HG02943 (cell line): ENCODE measurements at regions not wholly inside any gene's neighbourhood (a gene's known extent, or its start where the extent isn't known, plus 50 kb on each side); places are given as distances from the start of the nearest gene placed in this dataset.

Experiments used
- ATAC-seq: cut with Tn5 transposase; IDR thresholded peaks from one replicate; pipeline ENCODE4 v1.9.1; 2021; ENCODE audit warnings: mild to moderate bottlenecking, low read depth, moderate library complexity; ENCODE audit not compliant: unreplicated experiment

DNA sequence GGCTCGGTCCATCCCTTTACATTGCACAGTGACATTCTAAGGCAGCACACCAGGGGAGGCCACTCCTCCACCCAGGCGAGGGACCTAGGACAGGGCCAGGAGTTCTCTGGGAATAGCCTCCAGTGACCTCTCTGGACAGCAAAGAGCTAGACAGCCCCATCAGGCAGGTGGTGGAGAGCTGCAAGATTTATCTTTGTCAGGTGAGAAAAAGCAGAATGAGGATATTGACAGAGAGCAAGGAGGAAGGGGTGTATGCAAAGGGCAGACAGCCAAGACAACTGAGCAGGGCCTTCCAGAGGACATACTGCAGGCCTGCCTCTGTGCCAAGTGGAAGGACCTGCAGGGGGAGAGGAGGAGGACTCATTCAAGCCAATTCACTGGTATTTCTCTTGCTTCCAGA lies 112.4 kb upstream of the MAX start:
- no peak for ATAC-seq

DNA sequence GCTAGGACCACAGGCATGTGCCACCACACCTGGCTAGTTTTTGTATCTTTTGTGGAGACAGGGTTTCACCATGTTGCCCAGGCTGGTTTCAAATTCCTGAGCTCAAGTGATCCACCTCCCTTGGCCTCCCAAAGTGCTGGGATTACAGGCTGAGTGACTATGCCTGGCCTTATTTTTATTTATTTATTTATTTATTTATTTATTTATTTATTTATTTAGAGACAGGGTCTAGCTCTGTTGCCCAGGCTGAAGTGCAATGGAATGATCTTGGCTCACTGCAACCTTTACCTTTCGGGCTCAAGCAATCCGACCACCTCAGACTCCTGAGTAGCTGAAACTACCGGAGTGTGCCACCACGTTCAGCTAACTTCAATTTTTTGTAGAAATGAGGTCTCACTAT lies 117.0 kb upstream of the MAX start:
- ATAC-seq = no peak

DNA sequence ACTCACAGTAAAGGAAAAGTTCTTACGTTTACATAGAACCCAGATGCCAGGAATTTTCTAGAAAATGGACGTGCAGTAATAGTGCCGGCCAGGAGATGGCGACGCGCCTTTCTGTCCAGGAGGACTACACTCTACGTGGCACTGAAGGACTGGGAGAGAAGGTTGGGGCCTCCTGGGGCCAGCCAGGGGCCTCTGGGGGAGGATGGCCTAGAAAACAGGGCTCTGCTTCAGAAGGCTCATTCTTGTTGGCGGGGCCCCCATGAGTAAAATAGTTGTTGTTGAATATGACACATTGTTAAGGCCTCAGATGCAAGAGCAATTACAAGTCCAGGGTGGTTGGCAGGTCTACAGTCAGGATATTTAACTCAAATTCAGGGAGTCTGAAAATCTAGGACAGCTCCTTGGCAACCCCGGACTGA lies 120.1 kb upstream of the MAX start:
- no peak for ATAC-seq

DNA sequence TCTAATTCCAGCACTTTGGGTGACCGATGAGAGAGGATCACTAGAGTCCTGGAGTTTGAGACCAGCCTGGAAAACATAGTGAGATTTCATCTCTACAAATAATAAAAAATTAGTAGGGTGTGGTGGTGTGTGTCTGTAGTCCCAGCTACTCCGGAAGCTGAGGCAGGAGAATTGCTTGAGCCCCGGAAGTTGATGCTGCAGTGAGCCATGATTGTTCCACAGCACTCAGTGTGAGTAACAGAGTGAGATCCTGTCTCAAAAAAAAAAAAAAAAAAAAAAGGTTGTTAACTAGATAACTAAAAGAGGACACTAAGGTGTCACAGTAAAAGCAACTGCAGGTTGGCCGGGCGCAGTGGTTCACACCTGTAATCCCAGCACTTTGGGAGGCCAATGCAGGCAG lies 121.3 kb upstream of the MAX start:
- no peak for ATAC-seq

DNA sequence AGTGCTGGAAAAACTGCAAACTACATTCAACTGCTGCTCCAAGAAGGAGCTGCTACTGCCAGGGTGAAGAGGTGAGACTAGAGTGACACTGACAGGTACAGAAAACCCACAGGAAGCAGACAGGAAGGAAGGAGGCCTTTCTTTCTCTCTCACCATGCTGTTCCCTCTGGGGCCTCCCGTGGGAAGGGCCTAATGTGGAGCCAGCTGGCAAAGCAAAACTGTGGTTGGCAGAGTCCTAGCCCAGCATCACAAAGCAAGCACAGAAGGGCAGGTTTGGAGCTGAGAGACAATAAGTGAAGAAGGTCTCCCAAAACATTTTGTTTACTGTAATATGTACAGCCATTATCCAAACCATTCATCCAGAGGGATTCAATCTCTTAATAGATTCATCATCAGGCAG lies 122.5 kb upstream of the MAX start:
- ATAC-seq = no peak

DNA sequence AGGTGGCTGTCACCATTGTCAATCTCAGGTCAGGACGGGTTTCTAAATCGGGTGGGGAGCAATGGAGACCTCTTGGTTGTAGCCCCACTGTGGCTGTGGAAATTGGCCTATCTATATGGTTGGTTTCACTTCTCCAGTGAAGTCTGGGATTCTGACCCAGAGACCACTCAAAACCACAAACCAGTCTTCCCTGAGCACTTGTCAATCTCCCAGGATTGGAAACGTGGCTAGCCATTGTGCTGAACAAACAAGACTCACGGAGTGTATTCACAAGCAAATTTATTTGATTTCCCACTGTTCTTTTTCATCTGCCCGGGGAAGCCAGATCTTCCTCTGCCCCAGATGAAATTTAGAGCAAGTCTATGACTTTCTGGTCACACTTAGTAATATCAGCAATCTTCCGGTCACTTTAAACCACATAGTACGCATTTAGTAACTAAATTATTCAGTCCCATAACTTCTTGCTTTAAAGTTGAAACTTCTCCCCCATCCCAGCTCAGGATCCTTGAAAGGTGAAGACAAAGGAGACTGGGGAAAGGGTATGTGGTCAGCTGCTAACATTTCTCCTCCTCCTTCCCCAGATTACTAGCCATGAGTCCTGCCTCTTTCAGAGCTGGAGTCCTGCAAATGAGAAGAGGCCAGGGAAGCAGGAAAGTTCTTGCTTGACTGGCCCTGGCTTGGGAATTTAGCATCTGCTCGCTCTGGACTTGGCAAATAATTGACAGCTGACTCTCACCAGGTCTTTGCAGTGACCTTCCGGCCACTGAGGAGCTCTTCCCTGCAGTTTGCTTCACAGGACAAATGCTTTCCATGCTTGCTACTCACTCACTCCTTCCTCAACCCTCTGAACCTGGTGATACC lies 123.2 kb upstream of the MAX start:
- ATAC-seq = no peak

DNA sequence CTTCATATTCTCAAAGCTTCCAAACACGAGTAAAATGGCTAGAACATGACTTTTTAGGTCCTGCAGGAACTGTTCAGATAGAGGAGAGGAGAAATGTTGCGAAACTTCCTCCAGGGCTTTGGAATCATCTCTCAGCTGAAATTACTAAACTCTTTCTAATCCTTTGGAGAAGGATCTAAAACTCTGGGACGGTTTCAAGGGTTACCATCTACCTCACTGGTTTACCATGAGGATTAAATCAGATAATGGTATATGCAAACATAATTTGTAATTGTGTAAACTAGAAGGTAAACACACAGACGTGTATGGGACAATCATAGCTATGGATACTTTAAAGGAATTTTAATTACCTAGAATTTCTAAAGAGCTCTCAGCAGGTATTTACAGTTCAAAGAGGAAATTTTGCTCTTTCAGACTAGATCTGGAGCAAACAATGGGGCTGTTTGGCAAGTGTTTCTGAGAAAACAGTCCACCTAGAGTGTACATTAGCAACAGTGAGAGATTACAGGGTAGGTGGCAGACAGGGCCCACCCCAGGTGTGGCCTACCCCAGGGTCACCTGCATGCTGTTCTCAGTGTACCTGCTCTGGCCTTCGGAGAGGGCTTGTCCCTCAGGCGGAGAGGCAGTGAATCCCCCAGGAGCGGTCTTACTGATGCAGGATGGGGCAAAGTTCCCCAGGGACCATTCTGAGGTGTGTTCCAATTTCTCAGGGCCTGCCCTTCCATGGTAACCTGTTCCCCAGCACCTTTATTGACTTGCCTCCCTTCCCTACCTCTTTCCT lies 124.7 kb upstream of the MAX start:
- no peak for ATAC-seq

DNA sequence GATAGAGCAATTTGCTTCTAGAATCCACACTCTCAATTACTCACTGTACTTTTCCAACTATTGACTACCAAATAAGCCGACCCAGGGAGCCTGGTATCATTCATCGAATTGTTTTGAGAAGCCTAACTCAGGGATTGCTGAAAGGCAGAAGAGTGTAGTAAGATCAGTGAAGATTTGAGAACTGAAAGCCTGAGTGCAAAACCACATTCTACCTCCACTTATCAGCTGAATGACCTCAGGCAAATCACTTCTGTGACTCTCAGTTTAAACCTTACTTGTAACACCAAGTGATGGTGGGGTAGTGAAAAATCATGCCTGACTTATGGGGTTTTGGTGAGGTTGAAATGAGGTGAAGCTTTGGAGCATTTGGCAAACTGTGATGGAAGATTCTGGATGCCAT lies 126.1 kb upstream of the MAX start:
- ATAC-seq = peak; percentile 71

DNA sequence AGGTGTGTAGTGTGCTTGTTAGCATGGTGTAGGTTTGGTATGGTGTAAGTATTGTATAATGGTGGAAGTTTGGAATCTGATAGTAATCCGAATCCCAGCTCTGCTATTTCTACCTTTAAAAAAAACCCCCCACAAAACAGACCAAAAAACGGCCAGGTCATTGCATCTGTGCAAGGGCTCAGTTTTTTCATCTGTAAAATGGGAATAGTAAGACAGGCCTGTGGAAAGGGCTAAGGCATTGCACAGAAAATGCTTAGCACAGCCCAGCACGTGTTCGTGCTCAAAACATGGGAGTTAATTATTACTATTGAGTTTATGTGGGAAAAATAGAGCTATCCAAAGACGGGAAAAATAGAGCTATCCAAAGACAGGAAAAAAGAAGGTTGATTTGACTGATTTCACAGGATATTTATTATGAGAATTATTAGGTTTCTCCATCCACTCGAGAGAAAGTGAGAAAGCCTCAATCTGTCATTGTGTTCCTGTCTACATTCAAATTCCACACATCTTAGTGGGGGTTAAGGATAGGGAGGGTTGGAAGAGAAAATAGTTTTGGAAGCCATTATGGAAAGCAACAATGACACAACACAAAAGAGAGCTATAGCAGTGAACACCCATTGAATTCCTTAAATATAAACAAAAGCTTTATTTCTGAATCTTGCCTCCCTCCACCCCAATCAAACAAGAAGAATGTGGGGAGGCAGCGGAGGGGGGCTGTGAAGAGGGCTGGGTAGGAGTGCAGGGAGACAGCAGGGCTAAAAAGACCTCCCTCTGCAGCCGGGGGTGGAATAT lies 126.8 kb upstream of the MAX start:
- ATAC-seq = no peak

DNA sequence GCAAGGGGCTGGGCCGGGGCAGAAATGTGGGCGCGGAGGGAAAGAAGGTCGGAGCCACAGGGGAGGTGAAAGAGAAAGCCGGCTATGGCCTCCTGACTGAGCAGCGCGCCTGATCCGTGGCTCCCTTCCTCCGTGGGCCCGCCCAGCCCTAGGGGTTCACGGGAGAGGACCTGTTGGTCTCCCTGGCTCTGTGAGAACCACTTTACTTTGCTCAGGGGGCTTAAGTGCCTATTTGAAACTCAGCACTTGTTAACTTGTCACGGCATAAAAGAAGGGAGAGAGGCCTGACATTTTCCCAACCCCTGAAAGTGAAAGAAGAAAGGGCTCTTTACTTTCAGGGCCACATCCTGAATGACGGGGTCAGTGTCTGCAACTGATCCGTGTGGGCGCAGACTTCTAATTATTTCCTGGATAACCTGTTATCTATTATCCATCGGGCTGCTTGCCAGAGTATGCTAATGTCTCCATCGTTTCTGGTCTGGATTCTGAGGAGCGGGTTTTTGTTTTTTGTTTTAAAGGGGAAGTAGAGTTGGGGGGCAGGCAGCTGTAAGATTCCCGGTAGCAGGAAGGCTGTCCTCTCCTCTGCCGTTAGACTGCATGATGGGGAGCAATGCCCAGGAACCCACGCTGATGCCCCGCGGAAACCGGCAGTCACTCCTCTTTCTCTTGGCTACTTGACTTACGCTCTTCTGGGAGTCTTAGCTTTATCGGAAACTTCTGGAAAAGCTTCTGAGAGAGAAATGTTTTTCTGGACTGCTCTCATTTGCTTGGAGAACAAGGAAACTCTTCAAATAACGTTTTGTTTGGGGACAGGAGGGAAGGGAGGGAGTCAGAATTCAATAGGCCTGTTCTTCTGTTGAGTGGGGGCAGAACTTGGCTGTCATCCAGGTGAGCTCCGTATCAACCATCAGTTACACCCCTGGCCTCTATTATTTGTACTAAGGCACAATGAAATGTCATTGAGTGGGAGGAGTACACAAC lies 127.7 kb upstream of the MAX start:
- no peak for ATAC-seq

DNA sequence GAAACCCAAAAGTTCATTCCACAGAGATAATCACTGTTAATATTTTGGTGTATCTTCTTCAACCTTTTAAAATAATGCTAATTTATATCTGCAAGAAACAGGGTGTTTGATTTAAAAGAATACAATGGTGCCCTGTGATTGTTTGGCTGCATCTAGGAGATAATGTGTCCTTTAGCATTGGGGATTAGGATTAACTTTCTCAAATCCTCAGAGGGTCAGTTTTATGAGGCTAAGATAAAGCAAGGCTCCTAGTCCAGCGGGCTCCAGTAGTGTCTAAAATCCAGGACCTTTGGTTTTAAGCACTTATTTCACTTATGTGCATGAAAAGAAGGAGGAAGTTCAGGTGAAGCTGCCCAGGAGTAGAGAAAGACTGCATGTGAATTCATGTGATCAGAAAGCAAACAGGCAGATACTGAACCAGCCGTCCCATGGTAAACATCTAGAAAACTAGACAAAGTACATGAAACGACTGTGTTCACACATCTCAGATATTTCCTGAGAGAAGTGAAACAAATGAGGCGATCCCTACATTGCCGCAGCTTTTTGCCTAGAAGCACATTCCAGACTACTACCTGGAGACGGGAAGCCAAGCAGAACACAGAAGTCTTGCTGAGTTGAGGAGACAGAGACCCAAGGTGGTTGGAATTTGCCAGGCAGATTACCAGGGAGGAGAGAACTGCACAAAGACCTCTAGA lies 129.1 kb upstream of the MAX start:
- ATAC-seq = no peak

DNA sequence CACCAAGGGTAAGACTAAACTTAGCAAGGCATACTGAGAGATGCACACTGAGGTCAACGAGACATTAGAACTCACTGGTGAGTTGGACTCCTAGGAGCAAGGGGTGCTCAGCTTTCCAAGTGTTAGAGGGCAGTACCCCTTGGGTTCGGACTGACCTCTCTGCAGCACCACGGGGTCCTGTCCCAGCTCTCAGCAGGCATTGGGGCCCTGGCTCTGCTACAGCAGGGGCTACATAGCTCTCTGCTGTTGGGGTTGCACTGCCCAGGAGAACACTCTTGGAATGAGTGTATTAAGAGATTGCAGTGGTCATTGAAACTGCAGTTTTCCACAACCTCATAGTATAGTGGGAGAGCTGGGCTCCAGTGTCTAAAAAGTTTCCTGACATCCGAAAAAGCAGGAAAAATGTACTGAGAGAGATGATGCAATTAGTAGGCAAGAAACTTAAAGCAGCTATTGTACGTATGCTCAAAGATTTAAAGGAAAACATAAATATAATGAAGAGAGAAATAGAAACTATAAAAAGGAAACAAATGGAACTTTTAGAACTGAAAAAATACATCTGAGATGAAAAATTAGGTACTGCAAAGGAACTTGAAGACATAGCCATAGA lies 132.5 kb upstream of the MAX start:
- ATAC-seq = no peak

DNA sequence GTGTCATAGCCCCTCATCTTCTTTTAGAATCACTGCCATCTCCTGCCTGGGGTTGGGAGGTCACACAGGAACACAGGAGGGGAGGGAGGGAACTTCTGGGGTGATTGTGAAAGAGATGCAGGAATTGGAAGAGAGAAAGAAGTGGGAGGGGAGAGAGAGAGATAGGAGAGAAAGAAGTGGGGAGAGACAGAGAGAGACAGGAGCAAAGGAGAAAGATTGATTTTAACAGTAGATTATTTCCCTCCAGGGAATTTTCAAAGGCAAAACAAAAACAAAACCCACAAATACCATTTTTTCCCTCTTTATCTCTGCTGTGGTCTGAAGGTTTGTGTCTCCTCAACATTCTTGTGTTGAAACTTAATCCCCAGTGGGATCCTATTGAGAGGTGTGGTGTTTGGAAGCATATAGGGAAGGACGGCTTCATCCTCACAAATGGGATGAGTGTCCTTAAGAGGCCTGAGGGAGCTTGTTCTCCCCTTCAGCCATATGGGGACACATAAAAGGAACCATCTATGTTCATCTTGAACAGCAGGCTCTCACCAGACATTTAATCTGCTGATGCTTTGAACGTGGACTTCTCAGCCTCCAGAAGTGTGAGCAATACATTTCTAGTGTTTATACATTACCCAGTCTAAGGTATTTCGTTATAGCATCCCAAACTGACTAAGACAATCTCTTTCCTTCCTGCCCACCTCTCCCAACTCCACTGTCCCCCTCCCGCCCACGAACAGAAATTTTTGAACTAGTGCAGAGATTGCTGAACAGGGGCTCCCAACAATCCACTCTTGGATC lies 134.9 kb upstream of the MAX start:
- ATAC-seq = no peak

DNA sequence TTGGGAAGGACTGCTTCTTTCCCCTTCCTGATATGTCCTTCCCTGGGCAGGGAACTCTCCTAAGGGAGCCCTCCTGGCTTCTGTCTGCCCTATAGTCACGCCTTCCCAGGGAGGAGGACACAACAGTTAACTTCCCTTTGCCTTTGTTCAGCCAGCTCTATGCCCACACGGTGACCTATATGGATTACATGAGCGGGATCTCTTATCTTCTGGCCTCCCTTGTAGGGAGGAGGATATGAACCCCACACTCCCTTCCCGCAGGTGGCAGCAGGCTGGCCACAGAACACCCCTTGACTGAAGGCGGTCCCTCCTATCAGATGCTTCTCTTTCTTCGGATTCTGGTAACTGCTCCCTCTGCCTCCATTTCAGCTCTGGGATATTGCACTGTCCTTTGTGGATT lies 135.6 kb upstream of the MAX start:
- no peak for ATAC-seq

DNA sequence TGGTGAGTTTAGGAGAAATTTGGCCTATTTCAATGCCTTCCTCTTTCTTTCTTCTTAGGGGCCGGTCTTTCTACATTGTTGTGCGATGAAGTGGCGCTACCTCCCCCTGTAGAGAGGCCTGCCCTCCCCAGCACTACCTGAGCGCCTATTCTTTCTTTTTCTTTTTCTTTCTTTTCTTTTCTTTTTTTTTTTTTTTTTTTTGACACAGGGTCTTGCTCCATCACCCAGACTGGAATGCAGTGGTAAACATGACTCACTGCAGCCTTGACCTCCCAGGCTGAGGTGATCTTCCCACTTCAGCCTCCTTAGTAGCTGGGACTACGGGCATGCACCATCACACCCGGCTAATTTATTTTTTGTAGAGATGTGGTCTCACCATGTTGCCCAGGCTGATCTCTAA lies 136.1 kb upstream of the MAX start:
- ATAC-seq = no peak

DNA sequence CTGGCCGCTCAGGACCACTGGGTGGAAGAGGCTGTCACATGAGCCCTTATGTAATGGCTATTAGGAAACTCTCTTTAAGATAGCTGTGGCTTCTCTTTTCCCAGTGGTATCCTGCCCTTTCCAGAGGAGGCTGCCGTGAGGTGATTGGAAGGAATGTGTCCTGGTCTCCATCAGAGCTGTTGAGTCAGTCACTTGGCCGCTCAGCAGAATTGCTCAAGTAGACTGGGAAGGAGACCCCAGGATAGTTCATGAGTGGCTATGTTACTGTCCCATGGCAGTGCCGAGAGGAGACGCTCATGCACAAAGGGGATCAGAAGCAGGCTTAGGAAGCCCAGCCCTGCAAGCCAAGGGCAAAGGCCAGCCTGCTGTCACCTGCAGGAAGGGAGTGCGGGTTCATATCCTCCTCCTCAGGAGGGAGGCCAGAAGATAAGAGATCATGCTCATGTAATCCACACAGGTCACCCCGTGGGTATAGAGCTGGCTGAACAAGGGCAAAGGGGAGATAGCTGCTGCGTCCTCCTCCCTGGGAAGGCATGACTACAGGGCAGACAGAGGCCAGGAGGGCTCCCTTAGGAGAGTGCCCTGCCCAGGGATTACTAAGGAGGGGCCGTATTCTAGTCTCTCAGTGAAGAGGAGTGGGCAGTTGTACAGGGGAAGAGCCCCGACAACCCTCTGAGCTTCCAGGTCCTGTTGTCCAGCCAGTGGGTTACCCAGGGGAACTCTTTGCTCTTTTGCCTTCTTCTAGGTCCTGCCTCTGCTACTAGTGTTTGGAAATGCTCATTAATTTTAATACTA lies 137.0 kb upstream of the MAX start:
- ATAC-seq = no peak

DNA sequence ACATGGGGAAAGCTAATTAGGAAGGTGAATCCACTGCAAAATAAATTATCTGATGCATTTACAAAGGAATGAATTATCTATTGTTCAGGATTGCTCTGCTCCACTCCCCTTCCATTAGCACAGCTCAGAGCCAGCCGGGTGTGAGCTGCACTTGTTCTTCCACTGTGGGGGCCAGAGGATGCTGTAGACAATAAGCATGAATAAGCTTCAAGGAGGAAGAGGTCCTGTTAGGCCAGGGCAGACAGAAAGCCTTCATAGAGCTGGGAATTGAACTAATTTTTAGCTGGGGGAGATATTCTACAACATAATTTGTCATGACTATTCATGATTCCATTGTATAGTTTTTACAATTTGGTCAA lies 137.6 kb upstream of the MAX start:
- no peak for ATAC-seq
